NCI-H2029 treated with DMSO at 0.1 percent for 48 hours (cell line): ENCODE measurements at regions not wholly inside any gene's neighbourhood (a gene's known extent, or its start where the extent isn't known, plus 50 kb on each side); places are given as distances from the start of the nearest gene placed in this dataset.
"Not testable (repeated sequence)": the region's sequence is repeated elsewhere in the genome, so short reads cannot be mapped to it uniquely, and the experiment has no call there.

Source experiments
- DNase-seq: peaks from one replicate; lab custom pipeline; 2025; lab: John Stamatoyannopoulos, UW

GRCh38 chr10:28445516-28445915 is 87.4 kb upstream of the WAC start:
- no peak for DNase-seq

- DNase-seq = no peak
Measured at GRCh38 chr10:28449382-28449781, 83.5 kb upstream of the WAC start.

GRCh38 chr10:28449926-28450325 is 83.0 kb upstream of the WAC start:
- no peak for DNase-seq

GRCh38 chr10:28453926-28454325 is 79.0 kb upstream of the WAC start:
- no peak for DNase-seq

GRCh38 chr10:28457110-28457509 is 75.8 kb upstream of the WAC start:
- DNase-seq = no peak

GRCh38 chr10:28457873-28458272 is 75.0 kb upstream of the WAC start:
- not testable (repeated sequence) for DNase-seq

- DNase-seq = no peak
Measured at GRCh38 chr10:28459453-28460144, 73.3 kb upstream of the WAC start.

GRCh38 chr10:28463141-28463540 is 69.8 kb upstream of the WAC start:
- no peak for DNase-seq

- peak; percentile 68 for DNase-seq
Measured at GRCh38 chr10:28463676-28464395, 69.1 kb upstream of the WAC start.

GRCh38 chr10:28467615-28468014 is 65.3 kb upstream of the WAC start:
- no peak for DNase-seq

- DNase-seq = no peak
Measured at GRCh38 chr10:28468707-28469483, 64.0 kb upstream of the WAC start.

GRCh38 chr10:28470873-28471651 is 61.9 kb upstream of the WAC start:
- DNase-seq = no peak

- DNase-seq = no peak
Measured at GRCh38 chr10:28471652-28472050, 61.3 kb upstream of the WAC start.

GRCh38 chr10:28478646-28479045 is 54.3 kb upstream of the WAC start:
- no peak for DNase-seq

GRCh38 chr10:28479425-28479865 is 53.5 kb upstream of the WAC start:
- no peak for DNase-seq

GRCh38 chr10:28479927-28480627 is 52.8 kb upstream of the WAC start:
- no peak for DNase-seq

- no peak for DNase-seq
Measured at GRCh38 chr10:28480628-28480965, 52.3 kb upstream of the WAC start.

GRCh38 chr10:28481346-28481745 is 51.6 kb upstream of the WAC start:
- DNase-seq = not testable (repeated sequence)

GRCh38 chr10:28481968-28482367 is 51.0 kb upstream of the WAC start:
- DNase-seq = no peak
